GM12878 (cell line): ENCODE measurements at regions not wholly inside any gene's neighbourhood (a gene's known extent, or its start where the extent isn't known, plus 50 kb on each side); places are given as distances from the start of the nearest gene placed in this dataset.

ENCODE experiments used
- ATF2 ChIP-seq: IDR thresholded peaks from 2 replicates; pipeline ENCODE4 v1.6.1; 2012; ENCODE audit warnings: low read length, inconsistent platforms
- CREB1 ChIP-seq: IDR thresholded peaks from 2 replicates; pipeline ENCODE4 v1.6.1; 2012; ENCODE audit warnings: low read depth, mild to moderate bottlenecking, inconsistent platforms
- CTCF ChIP-seq, 3 experiments: IDR thresholded peaks in 2 of 3; conservative IDR thresholded peaks in 1 of 3; 2 replicates each; pipeline ENCODE4 v1.5.1; 2011; ENCODE audit warnings: low read depth in 3 of 3, low read length in 3 of 3, mild to moderate bottlenecking in 3 of 3, control low read depth in 2 of 3, moderate library complexity in 2 of 3, inconsistent platforms in 1 of 3, mixed read lengths in 1 of 3; ENCODE audit not compliant: control insufficient read depth in 2 of 3, insufficient read depth in 1 of 3; ENCODE audit errors: extremely low read depth in 1 of 3
- MAX ChIP-seq: IDR thresholded peaks from 2 replicates; pipeline ENCODE4 v1.6.1; 2012; ENCODE audit warnings: low read depth, low read length, improper control_type of control experiment
- MTA3 ChIP-seq: IDR thresholded peaks from 2 replicates; pipeline ENCODE4 v1.6.1; 2012; ENCODE audit warnings: low read length, inconsistent platforms, borderline replicate concordance
- POLR2A ChIP-seq: IDR thresholded peaks from 2 replicates; pipeline ENCODE4 v1.6.1; 2011; ENCODE audit warnings: low read depth, mild to moderate bottlenecking, low read length
- POLR2AphosphoS2 ChIP-seq: IDR thresholded peaks from 2 replicates; pipeline ENCODE4 v1.6.1; 2011; ENCODE audit warnings: low read depth, mild to moderate bottlenecking, low read length, improper control_type of control experiment, moderate library complexity
- ZBTB33 ChIP-seq: fragments of 450-650 bp; IDR thresholded peaks from 2 replicates; pipeline ENCODE4 v1.6.1; 2017; ENCODE audit warnings: mild to moderate bottlenecking

GRCh38 chr14:82159624-82160023 lies 626.0 kb upstream of the SEL1L start:
- TF ChIP-seq CREB1 (no peak), MTA3 (no peak), POLR2A (no peak), CTCF (IDR thresholded peaks at IDR 0.05 in 2 of 3, conservative IDR thresholded peaks at IDR 0.05 in 1 of 3; ENCODE audit: control insufficient read depth in 2 of 3, extremely low read depth in 1 of 3, insufficient read depth in 1 of 3, low read depth in 3 of 3, low read length in 3 of 3) (no peak), ZBTB33 (no peak), MAX (no peak), ATF2 (no peak), POLR2AphosphoS2 (no peak)
